ENCODE measurements at regions not wholly inside any gene's neighbourhood (a gene's known extent, or its start where the extent isn't known, plus 50 kb on each side); places are given as distances from the start of the nearest gene placed in this dataset.
"Not testable (repeated sequence)": the region's sequence is repeated elsewhere in the genome, so short reads cannot be mapped to it uniquely, and the experiment has no call there.

DNA sequence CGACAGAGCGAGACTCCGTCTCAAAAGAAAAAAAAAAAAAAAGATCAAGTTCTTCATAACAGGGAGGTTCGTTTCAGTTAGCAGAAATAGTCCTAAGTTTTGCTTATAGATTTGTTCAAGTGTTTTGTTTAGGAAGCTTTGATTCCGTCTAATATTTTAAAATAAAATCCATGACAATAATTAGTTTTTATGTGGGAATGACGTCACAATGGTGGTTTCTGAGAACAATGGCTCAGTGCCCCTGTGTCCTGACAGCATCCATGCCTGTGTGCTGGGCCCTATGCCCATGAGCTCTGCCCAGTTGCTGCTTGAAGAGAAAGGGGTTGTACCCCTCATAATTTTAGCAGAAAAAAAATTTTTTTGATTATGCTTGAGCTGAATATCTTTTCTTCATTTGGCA is 134.0 kb downstream of the SST start:
- DNase-seq (ENCODE audit: low spot score), result no peak

DNA sequence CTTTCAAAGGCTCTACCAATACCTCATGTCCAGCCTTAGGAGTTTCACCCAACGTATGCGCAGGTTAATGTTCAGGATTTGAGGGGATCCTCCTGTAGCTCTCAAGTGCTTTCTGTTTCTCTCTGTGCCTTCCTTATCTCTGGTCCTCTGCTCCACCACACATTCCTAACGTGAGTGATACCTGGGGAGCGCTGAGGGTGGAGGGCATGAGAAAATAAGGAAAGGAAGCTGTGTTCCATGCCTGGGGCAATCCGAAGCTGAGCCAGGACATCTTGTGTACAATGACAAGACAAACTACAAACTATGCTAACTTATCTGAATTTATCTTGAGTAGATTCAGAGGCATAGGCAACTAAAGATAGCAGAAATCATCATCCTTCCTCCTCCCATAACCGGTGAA is 136.4 kb downstream of the SST start:
- no peak for DNase-seq (ENCODE audit: low spot score)

DNA sequence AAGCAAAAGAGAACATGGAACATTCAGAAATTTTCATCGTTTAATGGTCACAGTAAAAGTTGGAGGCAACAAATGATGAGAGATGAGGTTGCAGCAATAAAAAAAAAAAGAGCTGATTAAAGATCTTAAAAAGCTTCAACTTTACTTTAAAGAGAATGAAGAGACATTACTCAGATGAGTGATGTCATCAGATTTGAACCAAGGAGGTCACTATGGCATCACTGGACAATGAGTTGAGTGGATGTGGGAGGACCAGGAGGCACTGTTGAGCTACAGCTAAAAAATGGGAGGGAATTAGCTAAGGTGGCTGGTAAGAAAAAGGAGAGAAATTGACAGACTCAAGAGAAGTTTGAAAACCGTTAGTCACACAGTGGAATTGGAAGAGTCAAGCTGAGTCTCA is 138.4 kb downstream of the SST start:
- DNase-seq (ENCODE audit: low spot score), result no peak

DNA sequence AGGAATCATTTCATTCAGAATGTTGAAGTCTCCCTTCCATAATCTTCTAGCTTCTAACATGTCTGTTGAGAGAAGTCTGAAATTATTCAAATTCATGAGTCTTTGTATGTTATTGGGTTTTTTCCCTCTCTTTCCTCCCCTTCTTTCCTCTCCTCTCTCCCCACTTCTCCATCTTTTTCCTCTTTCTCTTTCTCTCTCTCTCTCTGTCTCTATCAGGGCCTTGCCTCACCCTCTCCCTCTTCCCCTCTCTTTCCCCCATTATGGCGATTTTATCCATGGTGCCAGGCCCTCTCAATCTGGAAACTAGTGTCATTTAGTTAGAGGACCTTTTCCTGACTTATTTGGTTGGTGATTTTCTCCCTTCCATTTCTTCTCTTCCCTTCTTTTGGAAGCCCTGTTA is 147.3 kb downstream of the SST start:
- no peak for DNase-seq (ENCODE audit: low spot score)

DNA sequence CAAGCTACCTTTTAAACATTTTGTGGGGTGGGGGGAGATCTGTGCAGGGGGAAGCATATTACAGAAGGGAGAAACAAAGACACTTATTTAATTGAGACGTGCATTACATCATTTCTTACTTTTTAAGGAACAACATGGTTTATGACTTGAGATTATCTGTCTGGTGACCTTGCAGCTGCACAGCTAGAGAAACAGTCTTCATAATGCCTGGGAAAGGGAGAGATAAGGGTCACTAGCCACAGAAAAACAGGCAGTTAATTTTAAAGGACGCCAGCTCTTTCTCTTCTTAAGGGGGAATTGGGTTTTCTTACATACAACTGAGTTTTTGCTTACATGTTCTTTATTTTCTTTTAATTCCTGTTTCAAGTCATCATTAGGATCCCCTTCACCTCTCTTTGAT is 147.9 kb downstream of the SST start:
- DNase-seq (ENCODE audit: low spot score), result no peak

DNA sequence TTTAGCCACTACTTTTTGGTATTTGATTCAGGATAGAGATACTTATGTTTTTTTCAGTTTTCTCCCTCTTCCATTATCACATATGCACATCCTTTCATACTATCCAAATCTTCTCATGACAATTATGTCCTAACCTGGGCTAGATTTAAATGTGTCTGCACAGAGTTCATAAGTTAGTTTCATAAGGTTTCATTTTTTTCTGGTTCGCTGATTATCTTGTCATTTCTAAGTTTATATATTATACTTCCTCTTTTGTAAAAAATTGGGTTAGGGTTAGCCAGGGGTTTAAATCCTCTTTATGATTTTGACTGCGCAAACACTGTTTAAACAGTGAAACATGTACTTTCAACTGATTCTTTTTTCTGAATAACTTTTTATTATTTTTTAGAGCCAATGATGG is 148.6 kb downstream of the SST start:
- DNase-seq (ENCODE audit: low spot score), result no peak

DNA sequence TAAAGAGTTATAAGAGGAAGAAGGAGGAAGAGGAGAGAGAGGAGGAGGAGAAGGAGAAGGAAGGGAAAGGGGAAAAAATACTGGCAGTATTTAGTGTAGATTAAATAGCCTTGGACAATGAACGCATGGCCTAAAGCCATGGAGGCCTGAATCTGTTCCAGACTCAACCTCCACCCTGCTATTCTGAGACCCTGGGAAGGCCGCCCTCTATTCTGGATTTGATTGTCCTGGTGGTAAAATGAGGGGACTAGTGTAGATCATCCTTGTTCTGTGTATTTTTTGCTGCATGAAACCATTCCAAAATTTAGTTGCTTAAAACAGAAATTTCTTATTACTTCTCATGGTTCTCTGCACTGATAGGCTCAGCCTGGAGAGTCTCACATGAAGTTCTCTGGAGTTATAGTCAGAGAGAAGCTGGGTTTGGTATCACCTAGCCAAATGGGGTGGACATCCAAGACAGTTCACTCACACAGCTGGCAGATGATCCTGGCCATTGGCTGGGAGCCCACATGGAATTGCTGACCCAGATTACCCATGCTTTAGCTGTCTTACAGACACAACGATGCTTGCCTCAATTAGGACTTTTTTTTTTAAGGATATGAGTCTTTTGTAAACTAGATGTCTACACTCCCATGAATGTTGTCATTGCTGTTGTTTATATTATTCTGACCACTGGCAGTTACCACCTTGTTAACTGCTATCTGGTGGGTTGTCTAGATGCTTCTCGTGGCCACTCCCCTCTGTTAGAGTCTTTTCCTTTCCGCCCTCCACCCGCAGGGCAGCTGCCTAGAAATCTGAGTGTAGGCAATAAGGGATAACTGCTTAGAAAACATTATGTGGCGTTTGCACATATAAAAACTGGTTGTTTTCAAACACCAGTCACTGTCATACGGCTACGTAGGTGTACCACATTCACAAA is 149.9 kb downstream of the SST start:
- DNase-seq (ENCODE audit: low spot score), result peak; percentile 48

DNA sequence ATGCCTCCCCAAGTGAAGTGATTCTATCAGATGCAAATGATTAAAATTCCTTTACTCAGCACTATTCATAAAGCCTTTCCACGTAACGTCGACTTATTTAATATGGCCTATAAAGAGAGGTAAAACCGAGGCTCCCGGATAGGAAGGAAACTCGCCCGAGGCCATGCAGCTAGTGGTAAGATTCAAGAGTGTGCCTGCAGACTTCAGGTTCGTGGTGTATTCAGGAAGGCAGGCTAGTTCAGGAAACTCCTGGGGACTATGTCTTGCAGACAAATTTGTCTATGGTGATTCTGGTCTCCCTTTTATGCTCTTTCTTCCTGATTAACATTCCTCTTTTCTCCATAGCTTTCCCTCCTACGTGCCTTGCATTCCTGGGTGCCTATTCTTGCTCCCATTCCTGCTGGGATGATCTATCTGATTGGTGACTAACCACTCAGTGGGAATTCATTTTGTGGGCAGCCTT is 150.7 kb downstream of the SST start:
- DNase-seq (ENCODE audit: low spot score), result peak; percentile 60

DNA sequence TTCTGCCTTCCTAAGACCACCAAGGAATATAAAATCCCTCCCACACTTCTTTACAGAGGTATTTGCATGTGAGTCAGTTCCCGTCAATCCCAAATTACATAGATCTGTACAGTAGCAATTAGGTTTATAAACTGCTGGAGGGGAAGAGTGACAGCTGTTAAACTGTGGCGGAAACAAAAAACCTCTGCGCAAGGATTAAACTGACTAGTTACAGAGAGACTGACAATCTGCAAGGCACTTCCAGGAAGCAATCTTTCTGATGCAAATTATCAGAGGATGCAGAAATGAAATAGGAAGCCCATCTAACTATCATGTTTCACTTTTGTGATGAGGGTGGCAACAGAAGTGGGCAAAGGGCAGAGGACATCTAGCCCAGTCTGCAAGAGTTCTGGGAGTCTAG is 150.4 kb downstream of the RTP4 start:
- no peak for DNase-seq (ENCODE audit: low spot score)

DNA sequence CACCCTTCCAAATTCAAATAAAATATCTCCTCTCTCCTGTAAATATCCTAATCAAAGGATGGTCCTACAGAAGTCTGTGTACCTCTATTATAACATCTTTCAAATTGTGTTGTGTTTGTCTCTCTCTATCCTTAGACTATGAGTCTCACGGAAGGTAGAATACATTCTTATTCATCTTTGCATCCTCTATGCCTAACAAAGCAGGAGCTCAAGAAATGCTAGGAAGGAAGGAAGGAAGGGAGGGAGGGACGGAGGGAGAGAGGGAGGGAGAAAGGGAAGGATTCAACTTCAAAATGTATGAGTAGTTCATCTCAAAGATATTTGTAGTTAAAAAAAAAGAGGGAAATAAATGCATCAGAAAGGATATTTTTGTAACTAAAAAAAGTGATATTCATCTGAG is 150.0 kb downstream of the RTP4 start:
- no peak for DNase-seq (ENCODE audit: low spot score)

DNA sequence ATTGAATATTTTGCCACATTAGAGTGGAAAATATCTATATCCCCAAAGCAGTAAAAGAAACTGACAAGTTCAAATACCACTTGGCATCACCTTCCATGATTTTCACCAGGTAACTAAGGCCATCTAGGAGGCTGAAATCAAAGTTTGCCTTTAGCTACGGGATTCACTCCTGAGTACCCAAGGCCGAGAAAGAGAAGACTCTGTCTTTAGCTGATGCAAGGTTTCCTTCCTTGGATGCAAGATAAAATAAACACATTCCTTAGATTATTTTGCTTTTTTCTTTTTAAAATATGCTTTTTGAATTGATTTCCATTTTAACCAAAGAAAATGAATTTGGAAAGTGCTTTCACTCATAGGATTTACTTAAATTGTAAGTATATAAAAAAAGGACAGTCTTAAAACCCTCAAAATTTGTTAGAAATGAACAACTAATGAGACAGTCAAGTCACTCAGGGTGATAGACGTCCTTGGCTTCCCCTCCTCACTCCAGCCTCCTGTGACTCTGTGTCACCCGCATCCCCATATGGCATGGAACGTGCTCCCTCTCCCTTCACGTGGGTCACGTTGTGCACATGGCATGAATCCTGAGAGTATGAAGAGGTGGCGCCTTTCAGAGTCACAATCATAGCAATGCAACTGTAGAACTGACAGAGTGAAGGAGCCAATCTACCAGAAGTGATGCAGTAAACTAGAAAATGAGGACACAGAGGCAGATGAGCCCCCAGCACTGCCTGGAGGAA is 148.4 kb downstream of the RTP4 start:
- DNase-seq (ENCODE audit: low spot score), result no peak

DNA sequence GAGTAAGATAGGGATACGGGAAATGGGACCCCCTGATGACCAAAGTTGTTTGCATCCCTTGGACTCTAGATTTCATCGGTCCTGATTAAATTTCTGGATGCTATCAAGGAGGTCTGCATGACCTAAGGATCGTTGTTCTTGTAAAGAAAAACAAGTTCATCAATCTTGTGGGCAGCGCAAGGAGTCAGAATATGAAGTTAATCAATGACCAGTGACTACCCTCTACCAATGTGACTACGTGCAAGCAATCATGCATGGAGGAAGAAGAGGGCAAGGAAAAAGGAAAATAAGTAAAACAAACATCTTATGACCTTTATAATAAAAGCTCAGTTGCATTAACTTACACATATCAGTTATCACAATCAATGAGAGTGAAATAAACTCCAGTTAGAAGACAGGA is 139.7 kb downstream of the RTP4 start:
- DNase-seq (ENCODE audit: low spot score), result no peak

DNA sequence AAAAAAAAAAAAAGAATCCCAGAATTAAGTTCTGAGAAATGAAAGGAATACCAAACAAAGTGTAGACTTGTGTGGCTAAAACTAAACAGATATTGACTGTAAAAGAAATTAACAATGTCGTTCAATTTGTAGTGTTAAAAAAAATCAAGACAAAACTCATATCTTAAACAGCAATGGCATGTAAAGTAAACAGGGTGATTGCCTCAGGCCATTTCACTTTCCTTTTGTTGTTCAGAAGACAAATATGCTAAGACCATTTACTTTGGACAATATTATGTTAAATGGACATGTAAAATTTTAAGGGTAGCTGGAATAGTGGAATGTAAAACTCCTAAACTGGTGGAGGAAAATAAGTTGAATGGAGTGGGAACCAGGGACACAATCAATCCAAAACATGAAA is 139.1 kb downstream of the RTP4 start:
- no peak for DNase-seq (ENCODE audit: low spot score)

DNA sequence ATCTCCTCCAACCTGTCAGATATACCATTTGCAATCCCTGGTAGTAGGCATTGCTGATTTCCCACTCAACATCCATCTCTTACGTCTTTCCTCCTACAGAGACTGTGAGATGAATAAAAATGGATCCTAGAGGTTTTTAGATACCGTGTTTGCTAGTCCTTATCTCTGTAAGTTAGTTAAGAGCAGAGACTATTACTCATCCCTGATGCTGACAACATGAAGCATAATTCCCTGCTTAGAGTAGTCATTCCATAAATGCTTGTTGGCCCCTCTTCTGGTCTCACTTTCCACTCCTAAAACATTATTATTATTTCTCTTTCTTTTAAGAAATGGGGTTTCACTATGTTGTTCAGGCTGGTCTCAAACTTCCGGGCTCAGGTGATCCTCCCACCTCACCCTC is 136.2 kb downstream of the RTP4 start:
- DNase-seq (ENCODE audit: low spot score), result no peak

DNA sequence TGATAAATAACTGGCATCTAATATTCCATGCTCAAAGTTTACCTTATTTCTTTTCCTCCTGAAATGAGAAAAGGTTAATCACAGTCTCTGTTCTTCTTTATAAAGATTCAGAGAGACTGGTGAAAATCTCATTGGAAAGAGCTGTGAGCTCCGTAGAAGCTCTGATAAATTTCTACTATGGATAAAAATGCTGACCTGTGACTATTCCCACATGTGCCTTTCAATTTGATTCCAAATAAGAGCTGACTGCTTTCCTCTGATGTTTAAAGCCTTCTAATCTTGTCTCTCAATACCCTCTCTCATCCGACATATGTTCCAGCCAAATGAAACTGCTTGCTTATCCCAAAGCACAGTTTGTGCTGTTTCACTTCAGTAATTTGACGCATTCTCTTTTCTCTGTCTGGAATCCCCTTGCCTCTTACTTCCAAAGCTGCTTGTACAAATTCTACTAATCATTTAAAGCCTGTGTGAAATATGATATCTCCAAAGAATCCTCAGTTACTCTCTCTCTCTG is 130.1 kb downstream of the RTP4 start:
- DNase-seq (ENCODE audit: low spot score), result no peak

DNA sequence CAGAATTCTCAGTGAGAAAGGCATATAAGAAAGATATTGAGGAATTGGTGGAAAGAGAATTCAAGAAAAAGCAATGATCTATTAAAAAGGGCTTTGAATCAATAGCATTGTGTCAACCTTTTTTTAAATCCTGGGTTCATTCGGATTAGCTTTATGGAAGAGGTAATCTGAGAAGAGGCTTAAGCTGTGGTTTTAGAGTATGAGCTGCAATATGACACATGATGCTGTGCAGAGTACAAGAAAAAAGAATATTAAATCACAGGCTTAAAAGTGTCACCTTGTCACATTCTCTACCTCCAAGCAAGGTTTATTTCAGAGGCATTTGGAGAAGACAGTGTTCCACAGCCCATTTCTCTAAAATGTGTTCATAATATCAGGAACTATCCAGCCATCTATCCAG is 128.9 kb downstream of the RTP4 start:
- no peak for DNase-seq (ENCODE audit: low spot score)

DNA sequence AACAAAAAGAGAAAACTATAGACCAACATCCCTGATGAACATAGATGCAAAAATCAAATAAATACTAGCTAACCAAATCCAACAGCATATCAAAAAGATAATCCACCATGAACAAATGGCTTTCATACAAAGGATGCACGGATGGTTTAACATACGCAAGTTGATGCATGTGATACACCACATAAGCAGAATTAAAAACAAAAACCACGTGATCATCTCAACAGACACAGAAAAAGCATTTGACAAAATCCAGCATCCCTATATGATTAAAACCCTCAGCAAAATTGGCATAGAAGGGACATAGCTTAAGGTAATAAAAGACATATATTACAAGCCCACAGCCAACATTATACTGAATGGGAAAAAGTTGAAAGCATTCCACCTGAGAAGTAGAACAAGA is 125.9 kb downstream of the RTP4 start:
- DNase-seq (ENCODE audit: low spot score), result not testable (repeated sequence)

DNA sequence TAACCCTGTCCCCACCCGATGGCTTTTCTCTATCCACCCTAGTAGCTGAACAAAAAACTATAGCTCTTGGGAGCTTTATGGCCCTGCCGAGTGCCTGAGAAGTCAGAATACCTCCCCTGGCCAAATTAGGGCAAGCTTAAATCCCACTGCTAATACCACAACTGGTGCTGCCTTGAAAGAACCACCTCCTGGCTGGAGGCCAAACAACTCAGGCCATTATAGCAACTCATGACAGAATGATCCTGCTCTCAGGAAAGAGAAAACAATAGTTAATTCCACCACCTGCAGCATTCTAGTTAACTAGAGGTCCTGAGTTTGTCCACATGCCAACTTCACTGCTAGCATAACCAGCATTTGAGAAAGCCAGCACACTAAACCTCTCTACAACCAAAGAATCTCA is 123.2 kb downstream of the RTP4 start:
- DNase-seq (ENCODE audit: low spot score), result no peak

DNA sequence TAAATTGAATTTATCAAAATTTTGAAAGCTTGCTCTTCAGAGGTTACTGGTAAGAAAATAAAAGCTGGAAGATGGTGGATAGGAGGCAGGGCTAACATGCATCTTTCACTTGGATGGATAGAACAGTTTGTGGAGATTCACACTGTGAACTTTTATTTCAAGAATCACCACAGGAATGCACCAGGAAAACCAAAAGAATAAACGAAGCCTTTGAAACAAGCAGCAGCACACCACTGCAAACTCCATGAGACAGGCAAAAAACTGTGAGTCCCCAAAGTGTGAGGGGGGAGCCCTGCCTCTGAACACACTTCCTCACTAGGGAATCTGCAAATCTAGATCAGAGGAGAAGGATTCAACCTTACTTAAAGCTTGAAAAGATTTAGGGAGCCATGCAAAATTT is 122.2 kb downstream of the RTP4 start:
- DNase-seq (ENCODE audit: low spot score), result no peak

DNA sequence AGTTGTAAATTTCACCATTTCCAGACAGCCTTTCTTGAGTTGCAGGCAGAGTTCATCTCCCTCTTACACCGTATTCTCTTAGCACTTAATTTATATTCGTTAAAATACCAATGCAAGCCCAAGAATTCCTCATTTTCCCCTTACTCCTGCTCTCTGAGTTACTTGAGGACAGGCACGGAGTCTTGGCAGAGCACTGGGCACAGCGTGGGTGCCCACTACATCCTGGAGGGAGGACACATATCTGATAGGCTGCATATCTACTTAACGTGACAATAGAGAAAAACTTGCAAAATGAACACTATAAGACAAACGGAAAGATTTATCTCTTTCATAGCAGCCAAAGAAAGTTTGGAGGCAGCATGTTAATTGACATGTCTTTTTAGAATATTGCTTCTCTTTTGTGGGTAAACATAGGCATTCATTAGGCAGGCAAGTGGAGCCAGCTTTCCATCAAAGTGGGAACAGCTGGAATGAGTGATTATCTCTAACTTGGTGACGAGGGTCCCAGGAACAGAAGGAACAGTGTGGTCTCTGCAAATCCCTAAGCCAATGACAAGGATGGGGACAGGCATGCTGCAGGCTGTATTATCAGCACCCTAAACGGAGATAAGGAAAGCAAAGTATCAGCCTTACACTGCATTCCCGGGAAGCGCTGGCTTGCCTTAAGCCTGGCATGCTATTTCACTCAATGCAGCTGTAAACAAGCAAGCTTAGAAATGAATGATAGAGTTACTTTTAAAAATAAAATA is 116.5 kb downstream of the RTP4 start:
- DNase-seq (ENCODE audit: low spot score), result no peak

DNA sequence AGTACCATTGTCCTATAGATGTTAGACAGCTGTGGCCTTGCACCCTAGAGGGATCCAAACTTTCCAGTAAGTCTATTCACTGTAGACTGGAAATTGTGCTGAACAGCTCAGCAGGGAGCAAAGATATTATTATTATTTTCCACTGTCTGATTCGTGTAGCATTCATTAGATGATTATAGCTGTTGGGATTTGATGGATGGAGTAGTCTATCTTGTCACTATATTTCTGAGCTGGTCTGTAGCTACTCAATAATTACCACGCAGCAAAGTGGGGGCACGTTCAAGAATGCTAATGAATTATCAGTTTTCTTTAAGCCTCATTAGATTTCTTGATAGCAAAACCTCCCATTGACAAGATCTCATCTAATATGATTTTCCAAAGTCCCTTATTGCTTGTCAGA is 113.2 kb downstream of the RTP4 start:
- no peak for DNase-seq (ENCODE audit: low spot score)

DNA sequence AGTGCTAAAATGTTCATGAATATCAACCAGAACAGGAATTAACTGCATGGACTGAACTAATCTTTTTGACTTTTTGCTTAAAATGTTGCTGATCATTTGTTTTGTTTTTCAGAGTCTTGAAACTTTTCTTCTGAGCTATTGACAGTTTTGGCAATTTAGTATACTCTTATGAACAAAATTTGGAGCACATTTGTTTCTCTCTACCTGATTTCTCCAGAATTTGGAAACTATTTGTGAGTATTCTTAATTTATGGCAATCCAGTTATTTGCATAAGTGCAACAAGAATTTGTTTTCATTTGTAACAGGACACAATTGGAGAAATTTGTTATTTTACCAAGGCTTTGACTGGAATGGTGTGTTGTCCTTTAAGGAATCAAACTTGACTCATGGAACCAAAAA is 107.4 kb downstream of the RTP4 start:
- DNase-seq (ENCODE audit: low spot score), result not testable (repeated sequence)
